MCF 10A (cell line): ENCODE measurements at regions not wholly inside any gene's neighbourhood (a gene's known extent, or its start where the extent isn't known, plus 50 kb on each side); places are given as distances from the start of the nearest gene placed in this dataset.

Source experiments
- BruUV-seq: library from RNA; stranded (reverse); fragments of 400-500 nt; replicated peaks from 2 replicates; lab custom pipeline; 2021; lab: Mats Ljungman, UMichigan
- CTCF ChIA-PET: fragments of 300-600 bp; sonication (Branson Sonifier 250); formaldehyde crosslinking; extraction: SDS; loops from one replicate; lab custom pipeline; 2021; ENCODE audit warnings: antibody characterized with exemption, inconsistent platforms; lab: Yijun Ruan, JAX
- POLR2A ChIA-PET: fragments of 300-600, 350-650 bp; sonication (Branson Sonifier 250); formaldehyde crosslinking; extraction: SDS; loops from one replicate; lab custom pipeline; 2020; ENCODE audit warnings: antibody characterized with exemption, inconsistent platforms; lab: Yijun Ruan, JAX
- DNase-seq: peaks from one replicate; pipeline ENCODE4 v3.0.0-alpha.2; 2018; ENCODE audit not compliant: unreplicated experiment
- H3K27ac Mint-ChIP-seq: one replicate; pipeline ENCODE4 v1.8.0; 2022; ENCODE audit warnings: mild to moderate bottlenecking, low read depth, mixed read lengths; ENCODE audit not compliant: unreplicated experiment
- H3K27me3 Mint-ChIP-seq: one replicate; pipeline ENCODE4 v1.8.0; 2022; ENCODE audit warnings: mixed read lengths; ENCODE audit not compliant: insufficient read depth, unreplicated experiment
- H3K36me3 Mint-ChIP-seq: one replicate; pipeline ENCODE4 v1.8.0; 2022; ENCODE audit warnings: mild to moderate bottlenecking, moderate library complexity, mixed read lengths; ENCODE audit not compliant: insufficient read depth, unreplicated experiment
- H3K4me1 Mint-ChIP-seq: one replicate; pipeline ENCODE4 v1.8.0; 2022; ENCODE audit warnings: mixed read lengths; ENCODE audit not compliant: insufficient read depth, unreplicated experiment
- H3K4me3 Mint-ChIP-seq: one replicate; pipeline ENCODE4 v1.8.0; 2022; ENCODE audit warnings: mild to moderate bottlenecking, moderate library complexity, mixed read lengths; ENCODE audit not compliant: unreplicated experiment
- H3K9me3 Mint-ChIP-seq: one replicate; pipeline ENCODE4 v1.8.0; 2022; ENCODE audit warnings: mixed read lengths; ENCODE audit not compliant: unreplicated experiment
- CTCF ChIP-seq: fragments of 200-600 bp; IDR thresholded peaks from one replicate; pipeline ENCODE4 v1.8.0; 2022; ENCODE audit warnings: antibody characterized with exemption, mild to moderate bottlenecking; ENCODE audit not compliant: unreplicated experiment
- intact Hi-C: fragments of 100-400 bp; cut with micrococcal nuclease; formaldehyde crosslinking; loops from 2 replicates; pipeline ENCODE4 v1.14.1; 2022

- no peaks in the 10 kb centered on the region for H3K36me3 Mint-ChIP-seq
- intact Hi-C loops = no loop called here
- TF ChIP-seq CTCF = no peak
- H3K4me3 Mint-ChIP-seq = no peak overlapping the region
- H3K27me3 Mint-ChIP-seq = no peaks in the 10 kb centered on the region
- no TSS peak for BruUV-seq
- H3K9me3 Mint-ChIP-seq = no peaks in the 10 kb centered on the region
- no peak for DNase-seq
- ChIA-PET POLR2A (no interaction called here), CTCF (interaction anchor here (0.5 to 0.7 kb wide), 4 partner anchors 22 to 488 kb away, joined by 3 read pairs; no protein-coding TSS in a partner anchor)
- H3K27ac Mint-ChIP-seq = no peak overlapping the region
- no peaks in the 10 kb centered on the region for H3K4me1 Mint-ChIP-seq
These were observed 484.0 kb upstream of the MAP2 start for GRCh38 chr2:208939852-208940251.

DNA sequence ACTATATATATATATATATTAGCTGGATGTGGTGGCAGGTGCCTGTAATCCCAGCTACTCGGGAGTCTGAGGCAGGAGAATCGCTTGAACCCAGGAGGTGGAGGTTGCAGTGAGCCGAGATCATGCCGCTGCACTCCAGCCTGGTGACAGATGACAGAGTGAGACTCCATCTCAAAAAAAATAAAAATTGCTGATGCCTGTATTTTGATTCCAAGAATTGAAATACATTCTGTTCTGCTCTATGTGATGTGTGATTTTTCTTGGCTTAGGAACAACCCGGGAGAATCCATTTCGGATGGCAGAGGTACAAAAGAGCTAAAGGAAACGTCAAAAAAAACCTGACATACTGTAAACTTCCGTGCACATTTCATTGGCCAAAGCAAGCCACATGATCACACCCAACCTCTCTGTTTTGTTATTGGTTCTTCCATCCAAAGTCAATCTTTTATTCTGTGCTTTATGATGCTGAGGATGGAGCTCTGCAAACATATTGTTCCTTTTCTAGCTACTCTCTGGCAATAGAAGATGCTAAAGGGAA, 478.1 kb upstream of the MAP2 start:
- no TSS peak for BruUV-seq
- intact Hi-C loops = no loop called here
- Mint-ChIP-seq H3K27ac (no peak overlapping the region), H3K4me3 (no peak overlapping the region), H3K9me3 (no peaks in the 10 kb centered on the region), H3K27me3 (no peaks in the 10 kb centered on the region), H3K36me3 (no peaks in the 10 kb centered on the region), H3K4me1 (no peaks in the 10 kb centered on the region)
- ChIA-PET POLR2A (interaction anchor here (0.6 to 0.7 kb wide), 2 partner anchors 53 to 415 kb away, joined by 4 to 5 read pairs; no protein-coding TSS in a partner anchor), CTCF (interaction anchor here (0.9 to 1.2 kb wide), 2 partner anchors 27 to 263 kb away, joined by 3 read pairs; no protein-coding TSS in a partner anchor)
- TF ChIP-seq CTCF = no peak
- no peak for DNase-seq

DNA sequence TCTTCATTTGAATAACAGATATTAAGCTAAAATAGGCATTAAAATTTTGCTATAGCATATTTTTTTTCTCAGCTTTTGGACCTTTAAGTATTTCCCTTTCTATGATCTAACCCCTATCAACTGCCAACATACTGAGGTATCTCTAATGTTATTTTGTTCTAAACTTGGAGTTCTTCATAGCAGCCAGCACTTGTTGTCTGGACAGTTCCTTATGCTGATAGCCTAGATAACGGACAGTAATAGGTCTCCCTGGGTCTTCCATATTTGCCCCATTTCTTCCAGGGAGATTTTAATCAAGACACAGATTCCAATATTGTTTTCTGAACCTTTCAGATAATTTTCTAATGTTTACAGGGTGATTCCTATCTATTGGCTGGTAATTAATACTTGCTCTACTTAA, 475.8 kb upstream of the MAP2 start:
- intact Hi-C loops = no loop called here
- H3K36me3 Mint-ChIP-seq = no peaks in the 10 kb centered on the region
- no peak for TF ChIP-seq CTCF

GRCh38 chr2:208970070-208970469, 453.8 kb upstream of the MAP2 start:
- Mint-ChIP-seq H3K9me3 (peaks cover 8% of the 10 kb centered on the region), H3K36me3 (peaks cover 4% of the 10 kb centered on the region), H3K4me3 (no peak overlapping the region), H3K27me3 (no peaks in the 10 kb centered on the region), H3K27ac (no peak overlapping the region), H3K4me1 (no peaks in the 10 kb centered on the region)
- intact Hi-C loops = no loop called here
- ChIA-PET CTCF (no interaction called here), POLR2A (interaction anchor here (0.7 kb wide), 1 partner anchor 55 kb away, joined by 5 read pairs; no protein-coding TSS in a partner anchor)
- no peak for TF ChIP-seq CTCF
- no peak for DNase-seq
- no TSS peak for BruUV-seq

More for the DNA sequence above, 475.8 kb upstream of the MAP2 start:
- BruUV-seq = no TSS peak
- no peak overlapping the region for H3K27ac Mint-ChIP-seq
- no peaks in the 10 kb centered on the region for H3K4me1 Mint-ChIP-seq
- H3K27me3 Mint-ChIP-seq = no peaks in the 10 kb centered on the region
- ChIA-PET POLR2A (no interaction called here), CTCF (interaction anchor here (1.0 kb wide), 1 partner anchor 38 kb away, joined by 3 read pairs; no protein-coding TSS in a partner anchor)
- no peaks in the 10 kb centered on the region for H3K9me3 Mint-ChIP-seq
- no peak for DNase-seq
- no peak overlapping the region for H3K4me3 Mint-ChIP-seq
